GM19328 (cell line): ENCODE measurements at regions not wholly inside any gene's neighbourhood (a gene's known extent, or its start where the extent isn't known, plus 50 kb on each side); places are given as distances from the start of the nearest gene placed in this dataset.
A peak's percentile ranks its signal among the peaks of the same experiment; 100 is the strongest.
"Not testable (repeated sequence)": the region's sequence is repeated elsewhere in the genome, so short reads cannot be mapped to it uniquely, and the experiment has no call there.

Experiments used
- ATAC-seq: cut with Tn5 transposase; IDR thresholded peaks from one replicate; pipeline ENCODE4 v1.9.1; 2021; ENCODE audit warnings: mild to moderate bottlenecking, moderate library complexity; ENCODE audit not compliant: unreplicated experiment

- ATAC-seq = no peak
These were observed 102.0 kb downstream of the HNMT start for GRCh38 chr2:138066139-138066806.

GRCh38 chr2:138066841-138067240 lies 102.6 kb downstream of the HNMT start:
- ATAC-seq = no peak

- ATAC-seq = not testable (repeated sequence)
These were observed 104.4 kb downstream of the HNMT start for GRCh38 chr2:138068669-138069068.

GRCh38 chr2:138071042-138071719 lies 106.9 kb downstream of the HNMT start:
- not testable (repeated sequence) for ATAC-seq

GRCh38 chr2:138071720-138072719 lies 107.7 kb downstream of the HNMT start:
- ATAC-seq = no peak

GRCh38 chr2:138078153-138078552 lies 113.9 kb downstream of the HNMT start:
- ATAC-seq = no peak

GRCh38 chr2:138079976-138080375 lies 115.7 kb downstream of the HNMT start:
- no peak for ATAC-seq

GRCh38 chr2:138081225-138082073 lies 117.2 kb downstream of the HNMT start:
- ATAC-seq = no peak

GRCh38 chr2:138084206-138084605 lies 119.9 kb downstream of the HNMT start:
- no peak for ATAC-seq

GRCh38 chr2:138085441-138085840 lies 121.2 kb downstream of the HNMT start:
- ATAC-seq = not testable (repeated sequence)

GRCh38 chr2:138086576-138086975 lies 122.3 kb downstream of the HNMT start:
- ATAC-seq = no peak

- ATAC-seq = no peak
These were observed 123.7 kb downstream of the HNMT start for GRCh38 chr2:138087751-138088593.

GRCh38 chr2:138090330-138090729 lies 126.1 kb downstream of the HNMT start:
- peak; percentile 72 for ATAC-seq

- ATAC-seq = no peak
These were observed 129.2 kb downstream of the HNMT start for GRCh38 chr2:138093455-138093854.

GRCh38 chr2:138094031-138094430 lies 129.8 kb downstream of the HNMT start:
- ATAC-seq = no peak

GRCh38 chr2:138095336-138095735 lies 131.1 kb downstream of the HNMT start:
- no peak for ATAC-seq

- not testable (repeated sequence) for ATAC-seq
These were observed 135.0 kb downstream of the HNMT start for GRCh38 chr2:138099288-138099687.

- no peak for ATAC-seq
These were observed 137.4 kb downstream of the HNMT start for GRCh38 chr2:138101718-138102117.

- no peak for ATAC-seq
These were observed 138.4 kb downstream of the HNMT start for GRCh38 chr2:138102664-138103063.

- no peak for ATAC-seq
These were observed 138.9 kb downstream of the HNMT start for GRCh38 chr2:138103156-138103555.
